H1 (cell line): ENCODE measurements at regions not wholly inside any gene's neighbourhood (a gene's known extent, or its start where the extent isn't known, plus 50 kb on each side); places are given as distances from the start of the nearest gene placed in this dataset.

ENCODE experiments used
- CTCF ChIA-PET: fragments of 300-600 bp; sonication (Branson Sonifier 250); formaldehyde crosslinking; loops from one replicate; lab custom pipeline; 2021; ENCODE audit not compliant: partially characterized antibody; lab: Charles Lee
- POLR2A ChIA-PET: fragments of 300-600 bp; sonication (Branson Sonifier 250); formaldehyde crosslinking; loops from one replicate; lab custom pipeline; 2021; ENCODE audit warnings: inconsistent platforms; ENCODE audit not compliant: partially characterized antibody; lab: Charles Lee
- DNase-seq, 2 experiments: peaks; one replicate each; pipeline versions ENCODE4 v3.0.0 to v3.0.0-alpha.2; 2010 to 2022; ENCODE audit warnings: low spot score in 2 of 2, low read depth in 1 of 2, mixed read lengths in 1 of 2
- FAIRE-seq: peaks from 2 replicates; lab custom pipeline; 2011; peaks lifted over from hg19 to GRCh38; lab: Jason Lieb, UNC
- H2AFZ ChIP-seq: 2 replicates; pipeline ENCODE4 v1.8.1; 2012; ENCODE audit warnings: low read length, inconsistent platforms
- H2AK5ac ChIP-seq: 2 replicates; pipeline ENCODE4 v1.6.1; 2013; ENCODE audit warnings: low read depth, low read length
- H2BK120ac ChIP-seq: replicated peaks from 2 replicates; pipeline ENCODE3; 2013; ENCODE audit warnings: low read depth, low read length, inconsistent platforms
- H2BK12ac ChIP-seq: 2 replicates; pipeline ENCODE4 v1.6.1; 2013; ENCODE audit warnings: low read depth, low read length
- H2BK15ac ChIP-seq: 2 replicates; pipeline ENCODE4 v1.6.1; 2013; ENCODE audit warnings: low read length
- H2BK20ac ChIP-seq: 2 replicates; pipeline ENCODE4 v1.6.1; 2013; ENCODE audit warnings: low read length
- H2BK5ac ChIP-seq: 2 replicates; pipeline ENCODE4 v1.6.1; 2013; ENCODE audit warnings: low read depth, low read length
- H3K14ac ChIP-seq: 2 replicates; pipeline ENCODE4 v1.6.1; 2013; ENCODE audit warnings: inconsistent platforms; ENCODE audit not compliant: insufficient read length
- H3K18ac ChIP-seq: 2 replicates; pipeline ENCODE4 v1.6.1; 2013; ENCODE audit warnings: low read length; ENCODE audit errors: extremely low read depth
- H3K23ac ChIP-seq: 2 replicates; pipeline ENCODE4 v1.6.1; 2013; ENCODE audit warnings: inconsistent platforms; ENCODE audit not compliant: insufficient read length
- H3K23me2 ChIP-seq: 2 replicates; pipeline ENCODE4 v1.6.1; 2013; ENCODE audit warnings: low read depth, low read length
- H3K27ac ChIP-seq: 2 replicates; pipeline ENCODE4 v1.6.1; 2011; ENCODE audit warnings: low read depth, low read length, inconsistent platforms
- H3K27me3 ChIP-seq, 4 experiments: replicated peaks in 1 of 4; 1 replicate in 1 of 4; 2 replicates in 3 of 4; pipeline versions ENCODE4 v1.6.1 to v1.8.1; 2011 to 2013; ENCODE audit warnings: low read length in 3 of 4, mild to moderate bottlenecking in 3 of 4, inconsistent platforms in 2 of 4, mixed read lengths in 2 of 4, moderate library complexity in 1 of 4; ENCODE audit not compliant: control insufficient read depth in 3 of 4, insufficient read depth in 3 of 4; ENCODE audit errors: extremely low read depth in 1 of 4
- H3K36me3 ChIP-seq, 4 experiments: 2 replicates each; pipeline versions ENCODE4 v1.6.1 to v1.8.1; 2011 to 2013; ENCODE audit warnings: mild to moderate bottlenecking in 4 of 4, low read length in 3 of 4, moderate library complexity in 2 of 4, control low read depth in 1 of 4, inconsistent platforms in 1 of 4; ENCODE audit not compliant: insufficient read depth in 4 of 4, control insufficient read depth in 2 of 4
- H3K4ac ChIP-seq: replicated peaks from 2 replicates; pipeline ENCODE3; 2013; ENCODE audit warnings: low read length, low read depth, mixed read lengths, inconsistent platforms; ENCODE audit not compliant: insufficient read length
- H3K4me1 ChIP-seq, 4 experiments: replicated peaks in 1 of 4; 1 replicate in 1 of 4; 2 replicates in 3 of 4; pipeline versions ENCODE4 v1.6.1 to v1.8.1; 2011 to 2013; ENCODE audit warnings: low read length in 3 of 4, inconsistent platforms in 2 of 4, mixed read lengths in 1 of 4; ENCODE audit not compliant: insufficient read depth in 4 of 4, control insufficient read depth in 3 of 4
- H3K4me2 ChIP-seq, 2 experiments: 2 replicates each; pipeline versions ENCODE4 v1.6.1 to v1.8.1; 2011 to 2013; ENCODE audit warnings: low read depth in 2 of 2, low read length in 2 of 2, control low read depth in 1 of 2, inconsistent platforms in 1 of 2, mild to moderate bottlenecking in 1 of 2; ENCODE audit not compliant: insufficient read depth in 1 of 2
- H3K4me3 ChIP-seq, 4 experiments: fragments of 200-600, 300-600 bp in 1 of 4; sonication (generic), shearing (Covaris generic), sonication (Bioruptor Twin) in 1 of 4; 2 replicates each; pipeline versions ENCODE4 v1.5.1 to v1.8.1; 2011 to 2016; ENCODE audit warnings: low read length in 4 of 4, low read depth in 3 of 4, control low read depth in 2 of 4, inconsistent platforms in 2 of 4, mild to moderate bottlenecking in 2 of 4, mixed read lengths in 1 of 4, moderate library complexity in 1 of 4; ENCODE audit not compliant: insufficient read depth in 2 of 4; ENCODE audit errors: extremely low read depth in 1 of 4
- H3K56ac ChIP-seq: replicated peaks from 2 replicates; pipeline ENCODE3; 2013; ENCODE audit warnings: low read depth, mild to moderate bottlenecking, mixed read lengths, low read length, inconsistent platforms; ENCODE audit not compliant: insufficient read length
- H3K79me1 ChIP-seq: 2 replicates; pipeline ENCODE4 v1.6.1; 2013; ENCODE audit warnings: low read depth, low read length, control low read depth
- H3K79me2 ChIP-seq, 2 experiments: 2 replicates each; pipeline versions ENCODE4 v1.6.1 to v1.8.1; 2012 to 2013; ENCODE audit warnings: low read length in 2 of 2, mild to moderate bottlenecking in 2 of 2, inconsistent platforms in 1 of 2; ENCODE audit not compliant: insufficient read depth in 2 of 2, control insufficient read depth in 1 of 2
- H3K9ac ChIP-seq, 4 experiments: replicated peaks in 1 of 4; 1 replicate in 1 of 4; 2 replicates in 3 of 4; pipeline versions ENCODE4 v1.6.1 to v1.8.1; 2011 to 2013; ENCODE audit warnings: low read depth in 3 of 4, low read length in 3 of 4, control low read depth in 2 of 4, mild to moderate bottlenecking in 2 of 4, moderate library complexity in 2 of 4, inconsistent platforms in 1 of 4; ENCODE audit errors: extremely low read depth in 1 of 4
- H3K9me3 ChIP-seq, 2 experiments: 2 replicates each; pipeline versions ENCODE4 v1.6.1 to v1.8.1; 2012 to 2013; ENCODE audit warnings: mild to moderate bottlenecking in 2 of 2, moderate library complexity in 2 of 2, control low read depth in 1 of 2, inconsistent platforms in 1 of 2, low read depth in 1 of 2, low read length in 1 of 2, mixed read lengths in 1 of 2; ENCODE audit not compliant: insufficient read depth in 2 of 2
- H4K20me1 ChIP-seq, 2 experiments: replicated peaks in 1 of 2; 2 replicates each; pipeline versions ENCODE3 to v1.8.1; 2011 to 2013; ENCODE audit warnings: inconsistent platforms in 2 of 2, low read length in 2 of 2, mild to moderate bottlenecking in 1 of 2; ENCODE audit not compliant: insufficient read depth in 2 of 2, control insufficient read depth in 1 of 2
- H4K5ac ChIP-seq: 2 replicates; pipeline ENCODE4 v1.6.1; 2013; ENCODE audit warnings: low read length, low read depth, mixed read lengths, inconsistent platforms; ENCODE audit not compliant: insufficient read length
- H4K8ac ChIP-seq: 2 replicates; pipeline ENCODE4 v1.8.0; 2013; ENCODE audit warnings: mild to moderate bottlenecking, moderate library complexity, low read length, inconsistent platforms; ENCODE audit not compliant: insufficient read depth; ENCODE audit errors: extremely low read depth
- H4K91ac ChIP-seq: replicated peaks from 2 replicates; pipeline ENCODE3; 2013; ENCODE audit warnings: low read length, mixed read lengths, inconsistent platforms; ENCODE audit not compliant: insufficient read length
- WGBS, 2 experiments: shearing (Covaris generic) in 1 of 2; methylation state at CpG; one replicate each; pipeline versions ENCODE4 v1.1.6 to v1.1.7; 2013 to 2015; ENCODE audit warnings: low lambda C conversion rate in 2 of 2, mixed read lengths in 2 of 2, inconsistent platforms in 1 of 2, low coverage in 1 of 2, missing lambda C conversion rate in 1 of 2; ENCODE audit not compliant: insufficient replicate concordance in 2 of 2, insufficient coverage in 1 of 2, insufficient read length in 1 of 2; ENCODE audit errors: extremely low coverage in 1 of 2, missing lambda C conversion rate in 1 of 2; 5-methylcytosine and 5-hydroxymethylcytosine counted together
- TF ChIP-seq, protein P1 (sequence below): IDR thresholded peaks from 2 replicates; pipeline ENCODE4 v1.6.1; 2012; ENCODE audit warnings: inconsistent platforms

DNA sequence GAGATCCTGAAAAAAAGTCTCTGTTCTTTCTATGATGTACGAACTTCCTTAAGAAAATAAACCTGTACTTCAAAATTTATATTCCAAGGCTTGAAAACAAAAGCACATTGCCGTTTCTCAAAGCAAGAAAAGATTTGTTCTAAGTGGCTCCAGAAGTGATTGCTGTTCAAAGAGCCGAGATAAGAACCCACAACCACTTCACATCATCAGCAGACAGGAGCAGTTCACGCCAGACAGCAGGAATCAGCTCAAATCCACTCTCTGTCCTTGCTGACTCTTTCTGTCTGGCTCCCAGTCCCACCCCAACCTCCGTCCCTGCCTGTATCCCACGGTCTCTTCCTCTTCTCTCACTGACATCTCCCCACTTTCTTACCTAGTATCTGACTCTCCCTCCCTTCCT, 85.0 kb upstream of the MYOCD start:
- H3K4me1 ChIP-seq = no peaks in the 10 kb centered on the region
- no peak overlapping the region for H3K56ac ChIP-seq
- WGBS, 2 experiments = 83% methylated on average over 6 of the region's 6 CpGs; no CpG with 5 or more reads in 1 of the 2 experiments
- no peak overlapping the region for H4K8ac ChIP-seq
- no peak overlapping the region for H3K18ac ChIP-seq
- no peak overlapping the region for H3K23ac ChIP-seq
- H2BK20ac ChIP-seq = no peak overlapping the region
- no peak overlapping the region for H3K4me3 ChIP-seq
- H4K91ac ChIP-seq = no peak overlapping the region
- H4K5ac ChIP-seq = no peak overlapping the region
- H3K27ac ChIP-seq = no peak overlapping the region
- peak overlapping the region; percentile 72 for H2AFZ ChIP-seq
- H2AK5ac ChIP-seq = no peak overlapping the region
- H3K79me2 ChIP-seq = no peaks in the 10 kb centered on the region
- H3K27me3 ChIP-seq = peaks cover 0 to 1% (median 0%) of the 10 kb centered on the region in 4 experiments; a peak in 1 of 7 replicates
- H2BK120ac ChIP-seq = no peak overlapping the region
- no peaks in the 10 kb centered on the region for H3K23me2 ChIP-seq
- ChIA-PET CTCF (interaction anchor here (0.7 to 0.9 kb wide), 2 partner anchors 27 to 66 kb away, joined by 3 read pairs; no protein-coding TSS in a partner anchor), POLR2A (no interaction called here)
- no peak for DNase-seq
- H3K14ac ChIP-seq = no peak overlapping the region
- no peaks in the 10 kb centered on the region for H3K36me3 ChIP-seq
- H4K20me1 ChIP-seq = no peaks in the 10 kb centered on the region
- H3K79me1 ChIP-seq = no peaks in the 10 kb centered on the region
- H3K4ac ChIP-seq = no peak overlapping the region
- H2BK15ac ChIP-seq = no peak overlapping the region
- H2BK5ac ChIP-seq = no peak overlapping the region
- H3K9ac ChIP-seq = no peak overlapping the region
- H3K9me3 ChIP-seq = no peaks in the 10 kb centered on the region; a peak in 1 of 4 replicates
- no peak for FAIRE-seq
- H3K4me2 ChIP-seq = no peak overlapping the region
- H2BK12ac ChIP-seq = no peak overlapping the region
- TF ChIP-seq, protein P1, sequence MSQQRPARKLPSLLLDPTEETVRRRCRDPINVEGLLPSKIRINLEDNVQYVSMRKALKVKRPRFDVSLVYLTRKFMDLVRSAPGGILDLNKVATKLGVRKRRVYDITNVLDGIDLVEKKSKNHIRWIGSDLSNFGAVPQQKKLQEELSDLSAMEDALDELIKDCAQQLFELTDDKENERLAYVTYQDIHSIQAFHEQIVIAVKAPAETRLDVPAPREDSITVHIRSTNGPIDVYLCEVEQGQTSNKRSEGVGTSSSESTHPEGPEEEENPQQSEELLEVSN = no peak
